ENCODE measurements at regions not wholly inside any gene's neighbourhood (a gene's known extent, or its start where the extent isn't known, plus 50 kb on each side); places are given as distances from the start of the nearest gene placed in this dataset.

DNA sequence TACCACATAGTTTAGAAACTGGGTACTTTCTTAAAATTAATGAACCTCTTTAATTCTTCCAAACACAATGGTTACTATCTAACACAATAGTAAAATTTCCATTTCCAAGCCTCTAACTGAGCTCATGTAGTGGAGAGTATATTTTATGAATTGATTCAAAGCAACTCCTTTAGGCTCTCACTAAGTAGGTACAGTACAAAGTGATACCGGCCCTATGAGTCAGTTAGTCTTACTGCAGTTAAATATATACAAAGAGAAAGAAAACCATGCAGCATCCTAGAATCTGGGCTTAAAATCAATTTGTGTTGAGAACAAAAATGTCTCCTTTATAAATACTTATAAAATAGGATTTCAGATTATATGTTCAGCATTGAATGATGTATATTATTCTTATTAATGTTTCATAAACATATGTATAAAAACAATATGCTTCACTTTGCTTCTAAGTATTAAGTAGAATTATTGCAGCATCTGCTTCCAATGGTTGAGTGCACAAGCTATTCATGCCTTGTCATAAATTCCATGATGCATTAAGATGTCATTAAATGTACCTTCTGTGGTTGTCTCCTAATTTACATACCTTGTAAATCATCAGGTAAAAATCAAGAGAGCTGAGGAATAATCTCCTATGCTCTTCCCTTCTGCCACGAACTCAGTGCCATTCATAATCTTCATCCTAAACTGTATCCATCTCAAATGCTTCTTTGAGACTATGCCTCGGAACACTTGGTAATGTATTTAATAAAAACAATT, 1037.8 kb downstream of the STPG2 start:
- ATAC-seq: no peak
- TF ChIP-seq ESRRG (CRISPR knock-in tag; IDR thresholded peaks at IDR 0.05) (no peak), OSR1 (CRISPR knock-in tag; IDR thresholded peaks at IDR 0.05) (no peak), SNAI2 (CRISPR knock-in tag; IDR thresholded peaks at IDR 0.05) (no peak), GLIS3 (CRISPR knock-in tag; IDR thresholded peaks at IDR 0.05) (no peak), RARB (CRISPR knock-in tag; IDR thresholded peaks at IDR 0.05) (no peak), CSDC2 (CRISPR knock-in tag; IDR thresholded peaks at IDR 0.05) (no peak), ZFP30 (CRISPR knock-in tag; IDR thresholded peaks at IDR 0.05) (no peak), TOX (CRISPR knock-in tag; IDR thresholded peaks at IDR 0.05; ENCODE audit: borderline replicate concordance) (no peak), TCF4 (CRISPR knock-in tag; IDR thresholded peaks at IDR 0.05; ENCODE audit: borderline replicate concordance) (no peak), ZFP3 (CRISPR knock-in tag; IDR thresholded peaks at IDR 0.05) (no peak), BACH2 (CRISPR knock-in tag; IDR thresholded peaks at IDR 0.05; ENCODE audit: borderline replicate concordance) (no peak), ZNF70 (CRISPR knock-in tag; IDR thresholded peaks at IDR 0.05) (no peak)
- TF ChIP-seq, protein P1, sequence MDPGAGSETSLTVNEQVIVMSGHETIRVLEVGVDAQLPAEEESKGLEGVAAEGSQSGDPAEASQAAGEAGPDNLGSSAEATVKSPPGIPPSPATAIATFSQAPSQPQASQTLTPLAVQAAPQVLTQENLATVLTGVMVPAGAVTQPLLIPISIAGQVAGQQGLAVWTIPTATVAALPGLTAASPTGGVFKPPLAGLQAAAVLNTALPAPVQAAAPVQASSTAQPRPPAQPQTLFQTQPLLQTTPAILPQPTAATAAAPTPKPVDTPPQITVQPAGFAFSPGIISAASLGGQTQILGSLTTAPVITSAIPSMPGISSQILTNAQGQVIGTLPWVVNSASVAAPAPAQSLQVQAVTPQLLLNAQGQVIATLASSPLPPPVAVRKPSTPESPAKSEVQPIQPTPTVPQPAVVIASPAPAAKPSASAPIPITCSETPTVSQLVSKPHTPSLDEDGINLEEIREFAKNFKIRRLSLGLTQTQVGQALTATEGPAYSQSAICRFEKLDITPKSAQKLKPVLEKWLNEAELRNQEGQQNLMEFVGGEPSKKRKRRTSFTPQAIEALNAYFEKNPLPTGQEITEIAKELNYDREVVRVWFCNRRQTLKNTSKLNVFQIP (CRISPR knock-in tag; IDR thresholded peaks at IDR 0.05; ENCODE audit: borderline replicate concordance, low read depth): no peak
- TF ChIP-seq, protein P2, sequence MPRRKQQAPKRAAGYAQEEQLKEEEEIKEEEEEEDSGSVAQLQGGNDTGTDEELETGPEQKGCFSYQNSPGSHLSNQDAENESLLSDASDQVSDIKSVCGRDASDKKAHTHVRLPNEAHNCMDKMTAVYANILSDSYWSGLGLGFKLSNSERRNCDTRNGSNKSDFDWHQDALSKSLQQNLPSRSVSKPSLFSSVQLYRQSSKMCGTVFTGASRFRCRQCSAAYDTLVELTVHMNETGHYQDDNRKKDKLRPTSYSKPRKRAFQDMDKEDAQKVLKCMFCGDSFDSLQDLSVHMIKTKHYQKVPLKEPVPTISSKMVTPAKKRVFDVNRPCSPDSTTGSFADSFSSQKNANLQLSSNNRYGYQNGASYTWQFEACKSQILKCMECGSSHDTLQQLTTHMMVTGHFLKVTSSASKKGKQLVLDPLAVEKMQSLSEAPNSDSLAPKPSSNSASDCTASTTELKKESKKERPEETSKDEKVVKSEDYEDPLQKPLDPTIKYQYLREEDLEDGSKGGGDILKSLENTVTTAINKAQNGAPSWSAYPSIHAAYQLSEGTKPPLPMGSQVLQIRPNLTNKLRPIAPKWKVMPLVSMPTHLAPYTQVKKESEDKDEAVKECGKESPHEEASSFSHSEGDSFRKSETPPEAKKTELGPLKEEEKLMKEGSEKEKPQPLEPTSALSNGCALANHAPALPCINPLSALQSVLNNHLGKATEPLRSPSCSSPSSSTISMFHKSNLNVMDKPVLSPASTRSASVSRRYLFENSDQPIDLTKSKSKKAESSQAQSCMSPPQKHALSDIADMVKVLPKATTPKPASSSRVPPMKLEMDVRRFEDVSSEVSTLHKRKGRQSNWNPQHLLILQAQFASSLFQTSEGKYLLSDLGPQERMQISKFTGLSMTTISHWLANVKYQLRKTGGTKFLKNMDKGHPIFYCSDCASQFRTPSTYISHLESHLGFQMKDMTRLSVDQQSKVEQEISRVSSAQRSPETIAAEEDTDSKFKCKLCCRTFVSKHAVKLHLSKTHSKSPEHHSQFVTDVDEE (CRISPR knock-in tag; IDR thresholded peaks at IDR 0.05): no peak
- TF ChIP-seq, protein P3, sequence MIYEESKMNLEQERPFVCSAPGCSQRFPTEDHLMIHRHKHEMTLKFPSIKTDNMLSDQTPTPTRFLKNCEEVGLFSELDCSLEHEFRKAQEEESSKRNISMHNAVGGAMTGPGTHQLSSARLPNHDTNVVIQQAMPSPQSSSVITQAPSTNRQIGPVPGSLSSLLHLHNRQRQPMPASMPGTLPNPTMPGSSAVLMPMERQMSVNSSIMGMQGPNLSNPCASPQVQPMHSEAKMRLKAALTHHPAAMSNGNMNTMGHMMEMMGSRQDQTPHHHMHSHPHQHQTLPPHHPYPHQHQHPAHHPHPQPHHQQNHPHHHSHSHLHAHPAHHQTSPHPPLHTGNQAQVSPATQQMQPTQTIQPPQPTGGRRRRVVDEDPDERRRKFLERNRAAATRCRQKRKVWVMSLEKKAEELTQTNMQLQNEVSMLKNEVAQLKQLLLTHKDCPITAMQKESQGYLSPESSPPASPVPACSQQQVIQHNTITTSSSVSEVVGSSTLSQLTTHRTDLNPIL (CRISPR knock-in tag; IDR thresholded peaks at IDR 0.05; ENCODE audit: low read depth): no peak
- TF ChIP-seq, protein P4, sequence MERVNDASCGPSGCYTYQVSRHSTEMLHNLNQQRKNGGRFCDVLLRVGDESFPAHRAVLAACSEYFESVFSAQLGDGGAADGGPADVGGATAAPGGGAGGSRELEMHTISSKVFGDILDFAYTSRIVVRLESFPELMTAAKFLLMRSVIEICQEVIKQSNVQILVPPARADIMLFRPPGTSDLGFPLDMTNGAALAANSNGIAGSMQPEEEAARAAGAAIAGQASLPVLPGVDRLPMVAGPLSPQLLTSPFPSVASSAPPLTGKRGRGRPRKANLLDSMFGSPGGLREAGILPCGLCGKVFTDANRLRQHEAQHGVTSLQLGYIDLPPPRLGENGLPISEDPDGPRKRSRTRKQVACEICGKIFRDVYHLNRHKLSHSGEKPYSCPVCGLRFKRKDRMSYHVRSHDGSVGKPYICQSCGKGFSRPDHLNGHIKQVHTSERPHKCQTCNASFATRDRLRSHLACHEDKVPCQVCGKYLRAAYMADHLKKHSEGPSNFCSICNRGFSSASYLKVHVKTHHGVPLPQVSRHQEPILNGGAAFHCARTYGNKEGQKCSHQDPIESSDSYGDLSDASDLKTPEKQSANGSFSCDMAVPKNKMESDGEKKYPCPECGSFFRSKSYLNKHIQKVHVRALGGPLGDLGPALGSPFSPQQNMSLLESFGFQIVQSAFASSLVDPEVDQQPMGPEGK (CRISPR knock-in tag; IDR thresholded peaks at IDR 0.05; ENCODE audit: borderline replicate concordance): no peak

DNA sequence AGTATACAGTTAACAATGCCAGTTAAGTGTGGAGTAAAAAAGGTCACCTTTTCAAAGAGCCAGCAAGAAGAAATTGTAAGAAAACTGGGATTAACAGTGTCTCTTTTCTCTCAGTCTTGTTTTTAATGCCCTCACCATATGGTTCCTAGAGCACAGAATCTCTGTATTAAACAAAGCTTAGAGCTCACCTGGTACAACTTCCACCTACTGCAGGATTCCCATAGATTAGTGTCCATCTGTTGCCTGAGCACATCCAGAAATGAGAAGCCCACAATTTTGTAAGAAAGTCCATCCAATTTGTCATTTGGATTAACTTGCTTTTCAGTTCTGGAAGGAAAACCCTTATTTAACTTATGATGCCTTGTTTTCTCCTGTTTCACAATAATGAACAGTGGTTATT, 1037.1 kb downstream of the STPG2 start:
- ATAC-seq: no peak
- TF ChIP-seq OSR1 (CRISPR knock-in tag; IDR thresholded peaks at IDR 0.05): no peak
- no peak for TF ChIP-seq ZNF8 (CRISPR knock-in tag; IDR thresholded peaks at IDR 0.05)
- no peak for TF ChIP-seq CSDC2 (CRISPR knock-in tag; IDR thresholded peaks at IDR 0.05)
- TF ChIP-seq, protein P2 (CRISPR knock-in tag; IDR thresholded peaks at IDR 0.05): no peak
- no peak for TF ChIP-seq SNAI2 (CRISPR knock-in tag; IDR thresholded peaks at IDR 0.05)
- TF ChIP-seq ESRRG (CRISPR knock-in tag; IDR thresholded peaks at IDR 0.05): no peak
- TF ChIP-seq, protein P5, sequence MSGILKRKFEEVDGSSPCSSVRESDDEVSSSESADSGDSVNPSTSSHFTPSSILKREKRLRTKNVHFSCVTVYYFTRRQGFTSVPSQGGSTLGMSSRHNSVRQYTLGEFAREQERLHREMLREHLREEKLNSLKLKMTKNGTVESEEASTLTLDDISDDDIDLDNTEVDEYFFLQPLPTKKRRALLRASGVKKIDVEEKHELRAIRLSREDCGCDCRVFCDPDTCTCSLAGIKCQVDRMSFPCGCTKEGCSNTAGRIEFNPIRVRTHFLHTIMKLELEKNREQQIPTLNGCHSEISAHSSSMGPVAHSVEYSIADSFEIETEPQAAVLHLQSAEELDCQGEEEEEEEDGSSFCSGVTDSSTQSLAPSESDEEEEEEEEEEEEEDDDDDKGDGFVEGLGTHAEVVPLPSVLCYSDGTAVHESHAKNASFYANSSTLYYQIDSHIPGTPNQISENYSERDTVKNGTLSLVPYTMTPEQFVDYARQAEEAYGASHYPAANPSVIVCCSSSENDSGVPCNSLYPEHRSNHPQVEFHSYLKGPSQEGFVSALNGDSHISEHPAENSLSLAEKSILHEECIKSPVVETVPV (CRISPR knock-in tag; IDR thresholded peaks at IDR 0.05): no peak
- TF ChIP-seq TOX (CRISPR knock-in tag; IDR thresholded peaks at IDR 0.05; ENCODE audit: borderline replicate concordance): no peak
- TF ChIP-seq ZNF565 (CRISPR knock-in tag; conservative IDR thresholded peaks at IDR 0.05; ENCODE audit: low read depth): no peak
- TF ChIP-seq RARB (CRISPR knock-in tag; IDR thresholded peaks at IDR 0.05): no peak
- TF ChIP-seq, protein P3 (CRISPR knock-in tag; IDR thresholded peaks at IDR 0.05; ENCODE audit: low read depth): no peak
- no peak for TF ChIP-seq PPARA (CRISPR knock-in tag; IDR thresholded peaks at IDR 0.05; ENCODE audit: borderline replicate concordance)
- no peak for TF ChIP-seq GLIS3 (CRISPR knock-in tag; IDR thresholded peaks at IDR 0.05)
- no peak for TF ChIP-seq BACH2 (CRISPR knock-in tag; IDR thresholded peaks at IDR 0.05; ENCODE audit: borderline replicate concordance)
- no peak for TF ChIP-seq ZFP3 (CRISPR knock-in tag; IDR thresholded peaks at IDR 0.05)
- no peak for TF ChIP-seq ISL1 (CRISPR knock-in tag; IDR thresholded peaks at IDR 0.05)
